DMS153 (cell line): ENCODE measurements at regions not wholly inside any gene's neighbourhood (a gene's known extent, or its start where the extent isn't known, plus 50 kb on each side); places are given as distances from the start of the nearest gene placed in this dataset.

Experiments
- DNase-seq: peaks from one replicate; lab custom pipeline; 2025; lab: John Stamatoyannopoulos, UW

DNA sequence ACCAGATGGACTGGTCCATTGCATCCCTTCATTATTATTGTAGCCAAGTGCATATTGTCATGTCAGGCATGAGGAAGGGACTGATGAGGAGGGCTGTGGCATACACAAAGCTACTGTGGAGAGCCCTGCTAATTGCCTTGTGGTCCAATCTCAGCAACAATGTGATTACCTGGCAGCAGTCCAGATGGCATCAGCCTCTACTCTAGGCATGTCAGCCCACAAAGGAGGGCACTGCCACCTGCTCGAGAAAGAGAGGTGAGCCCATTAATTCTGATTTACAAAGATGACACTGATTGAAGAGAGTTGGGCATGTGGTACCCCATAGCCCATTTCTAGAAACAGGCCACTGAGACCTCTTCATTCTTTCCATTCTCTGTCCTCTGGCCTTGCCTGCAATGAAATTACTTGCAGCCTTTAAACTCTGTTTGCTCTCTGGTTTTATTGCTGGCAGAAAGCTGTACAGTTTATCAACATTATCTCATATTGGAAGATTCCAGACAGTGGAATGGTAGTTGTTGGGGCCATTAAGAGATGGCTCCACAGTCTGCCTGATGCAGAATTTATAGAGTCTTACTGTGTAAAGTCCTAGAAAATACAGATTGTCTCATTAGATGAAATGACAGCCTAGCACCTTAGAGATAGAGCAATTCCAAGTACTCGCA is 307.7 kb downstream of the ARPP21 start:
- peak; percentile 60 for DNase-seq

DNA sequence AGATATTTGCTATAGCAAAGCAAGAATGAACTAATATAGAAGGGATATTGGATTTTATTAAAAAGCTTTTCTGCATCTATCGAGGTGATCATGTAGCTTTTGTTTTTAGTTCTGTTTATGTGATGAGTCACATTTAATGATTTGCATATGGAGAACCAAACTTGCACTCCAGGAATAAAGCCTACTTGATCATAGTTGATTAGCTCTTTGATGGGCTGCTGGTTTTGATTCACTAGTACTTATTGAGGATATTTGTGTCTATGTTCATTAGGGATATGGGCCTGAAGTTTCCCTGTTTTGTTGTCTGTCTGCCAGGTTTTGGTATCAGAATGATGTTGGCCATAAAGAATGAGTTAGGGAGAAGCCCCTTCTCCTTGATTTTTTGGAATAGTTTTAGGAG is 310.7 kb downstream of the ARPP21 start:
- DNase-seq, result no peak

DNA sequence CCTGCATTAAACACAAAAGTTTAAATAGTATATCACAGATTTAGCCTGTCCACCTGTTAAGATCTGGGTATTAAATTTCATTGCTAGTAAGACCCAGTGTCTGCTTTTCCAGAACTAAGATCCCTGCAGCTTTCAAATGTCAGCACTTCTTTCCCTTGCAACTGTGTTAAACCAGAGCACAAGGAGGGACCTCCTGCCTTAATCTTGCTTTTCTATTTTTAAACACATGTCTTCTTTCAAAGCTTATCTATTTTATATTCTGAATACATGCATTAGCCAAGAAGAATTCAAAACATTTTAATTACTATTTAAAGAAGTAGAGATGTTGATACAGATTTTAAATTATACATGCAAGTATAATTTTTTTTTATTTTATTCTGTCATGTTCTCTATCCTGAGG is 315.1 kb downstream of the ARPP21 start:
- no peak for DNase-seq

DNA sequence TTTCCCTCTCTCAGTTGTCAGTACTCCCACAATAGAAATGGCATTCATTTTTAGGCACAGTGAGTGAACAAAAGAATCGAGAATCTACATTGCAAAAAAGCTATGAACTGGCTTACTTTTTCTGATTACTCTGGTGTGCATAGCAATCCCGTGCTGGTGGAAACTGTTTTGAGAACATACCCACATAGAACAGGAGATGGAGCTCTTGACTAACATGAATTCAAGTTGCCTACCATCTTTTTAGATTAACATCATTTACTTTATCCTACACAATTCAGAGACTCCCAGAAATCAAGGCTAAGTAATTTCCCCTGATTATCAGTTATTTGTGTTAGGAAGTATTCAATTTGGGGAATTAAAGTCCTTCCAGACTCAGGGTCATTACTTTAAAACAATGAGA is 326.6 kb downstream of the ARPP21 start:
- peak; percentile 16 for DNase-seq

GRCh38 chr3:35966629-35967464 is 327.5 kb downstream of the ARPP21 start:
- DNase-seq, result no peak

DNA sequence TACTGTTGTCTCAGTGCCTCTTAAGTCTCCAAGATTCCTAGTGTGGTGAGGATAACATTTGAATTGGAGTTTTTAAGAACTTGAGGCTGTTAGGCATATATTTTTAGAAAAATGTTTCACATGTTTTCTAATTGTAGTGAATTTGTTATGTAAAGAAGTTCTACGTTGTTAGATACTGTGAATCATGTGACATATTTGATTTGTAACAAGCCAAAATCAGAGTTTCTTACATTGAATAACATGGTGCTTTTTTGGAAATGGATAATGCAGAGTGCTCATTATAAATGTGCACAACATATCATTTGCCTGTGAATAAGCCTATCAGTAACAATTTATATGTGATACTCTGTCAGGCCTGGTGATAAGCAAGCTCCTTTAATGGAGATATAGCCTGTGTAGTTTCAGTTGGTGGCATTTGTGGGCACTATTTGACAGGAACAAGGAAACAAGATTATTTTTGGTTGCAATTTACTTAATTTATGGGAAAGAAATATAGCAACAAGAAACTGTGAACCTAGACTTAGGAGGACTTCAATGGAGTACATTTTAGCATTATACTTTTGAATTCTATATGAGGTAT is 328.8 kb downstream of the ARPP21 start:
- DNase-seq, result no peak

DNA sequence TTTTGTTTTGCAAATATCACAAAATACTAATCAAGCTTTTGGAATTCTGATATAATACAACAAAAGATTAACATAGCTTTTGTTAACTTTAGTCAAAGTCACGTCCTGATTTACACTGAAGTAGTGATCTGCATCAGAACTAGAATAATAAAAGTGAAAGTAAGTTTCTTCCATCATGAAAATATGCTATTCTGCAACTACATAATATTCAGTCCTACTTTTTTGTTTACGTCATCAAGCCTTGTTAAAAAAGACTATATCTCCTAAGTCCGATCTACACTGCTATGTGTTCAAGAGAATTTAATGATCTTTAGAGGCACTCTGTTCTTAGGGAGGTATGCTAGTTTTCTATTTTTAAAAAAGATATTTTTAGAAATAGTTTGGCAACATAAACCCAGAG is 330.1 kb downstream of the ARPP21 start:
- no peak for DNase-seq

GRCh38 chr3:35970793-35971192 is 331.5 kb downstream of the ARPP21 start:
- peak; percentile 10 for DNase-seq

DNA sequence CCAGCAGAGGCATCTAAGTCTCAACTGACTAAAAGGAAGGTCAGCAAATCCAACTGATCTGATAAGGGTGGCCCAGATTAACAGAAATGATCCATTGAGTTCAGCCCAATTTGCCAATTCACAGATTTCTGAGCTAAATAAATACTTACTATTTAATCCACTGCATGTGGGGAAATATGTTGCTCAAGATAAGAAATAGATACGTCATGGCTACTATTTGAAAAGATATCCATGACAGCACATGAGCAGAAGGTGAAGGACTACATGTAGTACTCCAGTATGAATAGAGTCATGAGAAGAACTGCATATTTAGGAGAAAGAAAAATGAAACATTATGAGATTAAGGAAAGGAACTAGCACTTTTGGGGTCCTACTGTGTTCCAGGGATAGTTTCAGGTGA is 332.4 kb downstream of the ARPP21 start:
- DNase-seq, result no peak

DNA sequence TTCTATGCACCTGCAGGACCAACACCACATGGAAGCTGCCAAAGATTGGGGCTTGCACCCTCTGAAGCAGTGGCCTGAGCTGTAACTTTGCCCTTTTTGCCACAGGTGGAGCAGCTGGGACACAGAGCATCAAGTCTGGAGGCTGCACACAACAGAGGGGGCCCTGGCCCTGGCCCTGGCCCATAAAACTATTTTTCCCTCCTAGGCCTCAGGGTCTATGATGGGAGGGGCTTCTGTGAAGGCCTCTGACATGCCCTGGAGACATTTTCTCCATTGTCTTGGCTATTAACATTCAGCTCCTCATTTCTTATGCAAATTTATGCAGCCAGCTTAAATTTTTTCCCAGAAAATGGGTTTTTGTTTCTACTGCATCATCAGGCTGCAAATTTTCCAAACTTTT is 335.5 kb downstream of the ARPP21 start:
- DNase-seq, result no peak

- DNase-seq, result no peak
These were observed 346.8 kb downstream of the ARPP21 start for GRCh38 chr3:35986161-35986560.

- no peak for DNase-seq
These were observed 348.1 kb downstream of the ARPP21 start for GRCh38 chr3:35987386-35987785.

DNA sequence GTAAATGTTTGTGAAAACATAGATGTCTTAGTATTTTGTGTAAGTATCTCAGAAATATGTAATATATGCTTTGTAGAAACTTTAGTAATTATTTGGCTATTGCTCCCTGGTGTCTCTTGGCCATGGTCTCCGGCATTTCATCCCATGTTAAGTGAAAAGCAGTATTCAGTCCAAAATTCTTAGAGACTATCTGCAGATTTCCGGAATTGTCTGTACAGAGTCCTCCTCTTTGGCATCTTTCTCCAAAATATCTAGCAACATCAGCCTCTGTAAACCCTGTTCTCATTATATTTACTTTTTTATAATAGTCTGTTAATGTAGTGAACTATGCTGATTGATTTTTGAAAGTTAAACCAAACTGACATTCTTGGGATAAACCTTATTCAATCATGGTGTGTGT is 352.7 kb downstream of the ARPP21 start:
- no peak for DNase-seq

- no peak for DNase-seq
These were observed 368.5 kb upstream of the STAC start for GRCh38 chr3:36011791-36012190.

GRCh38 chr3:36013425-36013824 is 366.9 kb upstream of the STAC start:
- DNase-seq, result no peak

- DNase-seq, result no peak
These were observed 355.1 kb upstream of the STAC start for GRCh38 chr3:36025232-36025631.

- no peak for DNase-seq
These were observed 347.9 kb upstream of the STAC start for GRCh38 chr3:36032180-36033047.

DNA sequence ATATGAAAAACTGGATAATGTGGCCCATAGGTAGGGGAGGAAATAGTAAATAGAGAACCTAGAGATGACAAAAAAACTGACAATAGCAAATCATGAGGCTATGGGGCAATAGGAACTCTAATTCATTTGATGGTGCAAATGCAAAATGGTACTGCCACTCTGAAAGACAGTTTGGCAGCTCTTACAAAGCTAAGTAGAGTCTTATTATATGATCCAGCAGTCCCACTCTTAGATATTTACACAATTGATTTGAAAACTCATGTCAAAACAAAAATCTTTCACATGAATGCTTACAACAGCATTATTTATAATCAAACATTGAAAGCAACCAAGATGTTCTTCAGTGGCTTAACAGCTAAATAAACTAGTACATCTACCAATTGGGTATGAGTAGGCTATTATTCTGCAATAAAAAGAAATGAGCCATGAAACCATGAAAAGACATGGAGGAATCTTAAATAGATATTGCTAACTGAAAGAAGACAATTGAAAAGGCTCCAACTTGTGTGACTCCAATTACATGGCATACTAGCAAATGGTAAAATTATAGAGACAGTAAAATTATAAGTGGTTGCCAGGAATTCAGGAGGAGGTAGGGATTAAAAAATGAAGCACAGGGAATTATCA is 321.8 kb upstream of the STAC start:
- peak; percentile 70 for DNase-seq

- DNase-seq, result peak; percentile 63
These were observed 319.4 kb upstream of the STAC start for GRCh38 chr3:36060950-36061349.

- DNase-seq, result no peak
These were observed 316.3 kb upstream of the STAC start for GRCh38 chr3:36063992-36064391.

GRCh38 chr3:36065321-36065720 is 315.0 kb upstream of the STAC start:
- DNase-seq, result no peak

GRCh38 chr3:36075491-36075890 is 304.8 kb upstream of the STAC start:
- no peak for DNase-seq
